ENCODE measurements at regions not wholly inside any gene's neighbourhood (a gene's known extent, or its start where the extent isn't known, plus 50 kb on each side); places are given as distances from the start of the nearest gene placed in this dataset.

DNA sequence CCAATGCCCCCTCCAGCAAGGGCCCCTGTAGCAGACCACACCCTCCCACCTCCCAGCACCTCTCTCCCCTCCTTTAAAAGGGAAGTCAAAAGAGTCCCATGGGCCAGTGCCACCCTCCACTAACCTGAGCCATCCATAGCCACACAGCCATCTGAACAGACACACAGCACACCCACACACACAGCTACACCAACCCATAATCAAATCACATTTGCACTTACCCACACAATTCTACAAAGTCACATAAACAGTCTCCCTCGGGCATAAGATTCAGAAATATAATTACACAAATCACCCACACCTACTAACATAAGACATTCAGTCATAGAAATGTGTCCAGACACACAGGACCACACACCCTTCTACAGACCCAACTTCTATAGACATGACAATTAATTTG, 96.3 kb downstream of the HIF1AN start:
- CTCF ChIA-PET = no interaction called here
- Mint-ChIP-seq H3K4me1 (ENCODE audit: low read depth, unreplicated experiment) (no peaks in the 10 kb centered on the region), H3K27ac (ENCODE audit: unreplicated experiment) (no peak overlapping the region), H3K9me3 (ENCODE audit: unreplicated experiment) (no peaks in the 10 kb centered on the region), H3K27me3 (ENCODE audit: insufficient read depth, unreplicated experiment) (peaks cover 3% of the 10 kb centered on the region), H3K36me3 (ENCODE audit: insufficient read depth, unreplicated experiment) (no peaks in the 10 kb centered on the region), H3K4me3 (ENCODE audit: unreplicated experiment) (no peak overlapping the region)
- Histone ChIP-seq H3K36me3 (ENCODE audit: control insufficient read depth, insufficient read depth, low read length) (no peaks in the 10 kb centered on the region), H3K27me3 (replicated peaks; ENCODE audit: control insufficient read depth, insufficient read depth, low read length) (no peaks in the 10 kb centered on the region; the same call in 1 of the 2 replicates), H3K9me3 (no peaks in the 10 kb centered on the region), H3K4me1 (no peaks in the 10 kb centered on the region), H3K4me3 (ENCODE audit: low read depth, low read length) (no peak overlapping the region)
- no peak for DNase-seq
- intact Hi-C loops (cut with micrococcal nuclease; ENCODE audit: unreplicated experiment) = no loop called here
- no TSS peak for BruUV-seq (replicated peaks)
- POLR2A ChIA-PET = no interaction called here
- no peak for TF ChIP-seq CTCF (IDR thresholded peaks at IDR 0.05; ENCODE audit: insufficient read depth in 1 of 2, low read depth in 1 of 2, low read length in 1 of 2, severe bottlenecking in 1 of 2, unreplicated experiment in 1 of 2)

- BruUV-seq (replicated peaks) = no TSS peak
- Histone ChIP-seq H3K27me3 (replicated peaks; ENCODE audit: control insufficient read depth, insufficient read depth, low read length) (no peaks in the 10 kb centered on the region; the same call in 1 of the 2 replicates), H3K4me1 (no peaks in the 10 kb centered on the region), H3K9me3 (no peaks in the 10 kb centered on the region), H3K4me3 (ENCODE audit: low read depth, low read length) (no peak overlapping the region), H3K36me3 (ENCODE audit: control insufficient read depth, insufficient read depth, low read length) (no peaks in the 10 kb centered on the region)
- Mint-ChIP-seq H3K9me3 (ENCODE audit: unreplicated experiment) (no peaks in the 10 kb centered on the region), H3K36me3 (ENCODE audit: insufficient read depth, unreplicated experiment) (no peaks in the 10 kb centered on the region), H3K27ac (ENCODE audit: unreplicated experiment) (no peak overlapping the region), H3K4me1 (ENCODE audit: low read depth, unreplicated experiment) (no peaks in the 10 kb centered on the region), H3K27me3 (ENCODE audit: insufficient read depth, unreplicated experiment) (peaks cover 3% of the 10 kb centered on the region), H3K4me3 (ENCODE audit: unreplicated experiment) (no peak overlapping the region)
- no peak for TF ChIP-seq CTCF (IDR thresholded peaks at IDR 0.05; ENCODE audit: insufficient read depth in 1 of 2, low read depth in 1 of 2, low read length in 1 of 2, severe bottlenecking in 1 of 2, unreplicated experiment in 1 of 2)
- ChIA-PET CTCF (interaction anchor here (0.7 kb wide), 1 partner anchor 13 kb away, joined by 4 read pairs; no protein-coding TSS in a partner anchor), POLR2A (no interaction called here)
- intact Hi-C loops (cut with micrococcal nuclease; ENCODE audit: unreplicated experiment) = no loop called here
- DNase-seq = no peak
These were observed 98.3 kb downstream of the HIF1AN start for GRCh38 chr10:100634034-100634433.

- intact Hi-C loops (cut with micrococcal nuclease; ENCODE audit: unreplicated experiment) = no loop called here
- Histone ChIP-seq H3K9me3 (no peaks in the 10 kb centered on the region), H3K27me3 (replicated peaks; ENCODE audit: control insufficient read depth, insufficient read depth, low read length) (no peaks in the 10 kb centered on the region; the same call in 1 of the 2 replicates), H3K4me3 (ENCODE audit: low read depth, low read length) (no peak overlapping the region), H3K36me3 (ENCODE audit: control insufficient read depth, insufficient read depth, low read length) (no peaks in the 10 kb centered on the region), H3K4me1 (no peaks in the 10 kb centered on the region)
- H3K27ac Mint-ChIP-seq (ENCODE audit: unreplicated experiment) = no peak overlapping the region
- no peak overlapping the region for H3K4me3 Mint-ChIP-seq (ENCODE audit: unreplicated experiment)
- BruUV-seq (replicated peaks) = no TSS peak
- DNase-seq = no peak
- H3K36me3 Mint-ChIP-seq (ENCODE audit: insufficient read depth, unreplicated experiment) = no peaks in the 10 kb centered on the region
- peaks cover 6% of the 10 kb centered on the region for H3K27me3 Mint-ChIP-seq (ENCODE audit: insufficient read depth, unreplicated experiment)
- no peak for TF ChIP-seq CTCF (IDR thresholded peaks at IDR 0.05; ENCODE audit: insufficient read depth in 1 of 2, low read depth in 1 of 2, low read length in 1 of 2, severe bottlenecking in 1 of 2, unreplicated experiment in 1 of 2)
- H3K9me3 Mint-ChIP-seq (ENCODE audit: unreplicated experiment) = no peaks in the 10 kb centered on the region
- ChIA-PET CTCF (interaction anchor here (0.6 to 0.9 kb wide), 3 partner anchors 106 to 1306 kb away, joined by 3 read pairs; no protein-coding TSS in a partner anchor), POLR2A (no interaction called here)
- no peaks in the 10 kb centered on the region for H3K4me1 Mint-ChIP-seq (ENCODE audit: low read depth, unreplicated experiment)
These were observed 101.3 kb downstream of the HIF1AN start for GRCh38 chr10:100636848-100637553.

All from Caco-2 (cell line).